ENCODE measurements at regions not wholly inside any gene's neighbourhood (a gene's known extent, or its start where the extent isn't known, plus 50 kb on each side); places are given as distances from the start of the nearest gene placed in this dataset.
"Not testable (repeated sequence)": the region's sequence is repeated elsewhere in the genome, so short reads cannot be mapped to it uniquely, and the experiment has no call there.

GRCh38 chr6:155542036-155542435 is 86.4 kb upstream of the NOX3 start:
- ATAC-seq, result no peak

DNA sequence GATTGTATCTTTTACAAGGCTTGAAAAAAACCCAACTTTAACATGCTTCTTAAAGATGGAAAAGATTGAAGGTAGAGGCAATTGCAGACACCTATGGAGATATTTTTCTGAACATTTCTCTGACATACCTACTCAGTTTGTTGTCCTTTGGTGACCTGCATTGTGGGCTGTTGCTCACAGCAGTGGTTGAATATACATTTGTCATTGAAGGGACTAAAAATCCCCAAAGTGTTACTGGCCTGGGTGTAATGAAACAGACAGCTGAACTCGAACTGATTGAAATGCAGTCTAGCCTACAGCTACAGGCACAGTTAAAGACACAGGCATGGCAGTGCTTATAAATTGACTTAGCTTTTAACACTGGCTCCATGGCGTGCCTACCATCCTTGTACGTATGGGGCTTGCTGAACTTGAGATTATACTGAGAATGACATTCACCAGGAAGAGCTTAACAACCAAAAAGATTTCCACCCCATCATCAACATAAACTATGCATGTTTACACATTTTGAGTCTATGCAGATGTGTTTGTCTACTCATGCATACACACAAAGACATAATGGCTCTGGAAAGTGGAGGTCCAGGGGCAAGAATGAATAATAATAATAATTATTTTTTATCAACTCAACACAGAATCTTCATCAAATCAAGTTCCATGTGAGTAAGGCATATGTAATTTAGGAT is 83.2 kb upstream of the NOX3 start:
- no peaks in the 10 kb centered on the region for H3K27me3 Mint-ChIP-seq
- no peak for ATAC-seq
- H3K4me3 Mint-ChIP-seq, result no peak overlapping the region
- DNase-seq, result no peak
- no peaks in the 10 kb centered on the region for H3K36me3 Mint-ChIP-seq (ENCODE audit: low read depth)
- H3K27ac Mint-ChIP-seq, result no peak overlapping the region
- no peaks in the 10 kb centered on the region for H3K4me1 Mint-ChIP-seq
- H3K9me3 Mint-ChIP-seq, result peaks cover 5% of the 10 kb centered on the region

More at GRCh38 chr6:155542036-155542435, 86.4 kb upstream of the NOX3 start:
- Mint-ChIP-seq H3K4me1 (no peaks in the 10 kb centered on the region), H3K27me3 (no peaks in the 10 kb centered on the region), H3K36me3 (ENCODE audit: low read depth) (no peaks in the 10 kb centered on the region), H3K9me3 (no peaks in the 10 kb centered on the region), H3K4me3 (no peak overlapping the region), H3K27ac (no peak overlapping the region)
- DNase-seq, result no peak

DNA sequence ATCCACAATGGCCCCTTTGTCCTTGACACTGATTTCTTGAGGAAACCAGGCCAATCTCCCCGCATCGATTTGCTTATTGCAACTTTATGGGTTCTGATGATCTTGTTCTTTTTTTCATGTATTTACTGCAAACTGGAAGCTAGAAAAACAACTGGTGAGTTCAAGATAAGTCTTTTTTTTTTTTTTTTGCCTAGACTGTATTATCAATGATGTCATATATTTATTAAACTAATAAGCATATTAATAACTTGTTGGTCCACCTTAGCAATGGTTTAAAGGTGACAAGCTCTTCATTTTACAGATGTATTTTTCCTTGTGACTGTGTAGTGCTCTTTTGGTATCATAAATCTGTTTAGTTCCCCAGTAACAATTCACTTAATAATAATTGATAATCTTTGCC is 79.0 kb upstream of the NOX3 start:
- H3K36me3 Mint-ChIP-seq (ENCODE audit: low read depth), result no peaks in the 10 kb centered on the region
- no peaks in the 10 kb centered on the region for H3K27me3 Mint-ChIP-seq
- no peak overlapping the region for H3K27ac Mint-ChIP-seq
- peaks cover 11% of the 10 kb centered on the region for H3K9me3 Mint-ChIP-seq
- ATAC-seq (no peak), DNase-seq (no peak)
- no peak overlapping the region for H3K4me3 Mint-ChIP-seq
- no peaks in the 10 kb centered on the region for H3K4me1 Mint-ChIP-seq

- no peak overlapping the region for H3K4me3 Mint-ChIP-seq
- H3K27me3 Mint-ChIP-seq, result no peaks in the 10 kb centered on the region
- DNase-seq (no peak), ATAC-seq (no peak)
- no peak overlapping the region for H3K27ac Mint-ChIP-seq
- H3K36me3 Mint-ChIP-seq (ENCODE audit: low read depth), result no peaks in the 10 kb centered on the region
- H3K4me1 Mint-ChIP-seq, result peaks cover 11% of the 10 kb centered on the region
- peaks cover 6% of the 10 kb centered on the region for H3K9me3 Mint-ChIP-seq
These were observed 74.7 kb upstream of the NOX3 start for GRCh38 chr6:155530219-155530834.

- DNase-seq; H3K4me3 Mint-ChIP-seq; ATAC-seq; H3K9me3 Mint-ChIP-seq; H3K27ac Mint-ChIP-seq; H3K27me3 Mint-ChIP-seq; H3K36me3 Mint-ChIP-seq (ENCODE audit: low read depth): not testable (repeated sequence)
- H3K4me1 Mint-ChIP-seq, result peaks cover 11% of the 10 kb centered on the region
These were observed 74.2 kb upstream of the NOX3 start for GRCh38 chr6:155529814-155530213.

GRCh38 chr6:155528982-155529453 is 73.4 kb upstream of the NOX3 start:
- no peaks in the 10 kb centered on the region for H3K27me3 Mint-ChIP-seq
- H3K4me3 Mint-ChIP-seq, result no peak overlapping the region
- DNase-seq (no peak), ATAC-seq (peak; percentile 18)
- peaks cover 16% of the 10 kb centered on the region for H3K4me1 Mint-ChIP-seq
- H3K9me3 Mint-ChIP-seq, result peaks cover 6% of the 10 kb centered on the region
- peak overlapping the region; percentile 46 for H3K27ac Mint-ChIP-seq
- no peaks in the 10 kb centered on the region for H3K36me3 Mint-ChIP-seq (ENCODE audit: low read depth)

DNA sequence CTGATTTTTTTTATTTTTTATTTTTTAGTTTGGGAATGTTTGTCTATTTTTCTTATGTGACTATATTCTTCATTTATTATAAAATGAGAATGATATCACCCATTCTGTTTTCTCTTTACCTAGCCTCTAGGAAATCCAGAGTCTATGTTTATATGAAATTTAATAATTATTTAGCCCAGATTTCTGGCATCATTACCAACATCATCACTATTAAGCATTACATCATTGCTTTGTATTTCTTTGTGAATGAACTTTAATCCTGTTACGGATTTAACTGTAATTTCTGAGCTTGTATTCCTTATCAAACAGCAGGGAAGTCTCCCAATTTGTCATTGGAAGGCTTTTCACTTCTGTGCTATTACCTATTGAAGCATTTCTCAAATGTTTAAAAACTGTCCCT is 72.7 kb upstream of the NOX3 start:
- no peak for ATAC-seq
- no peak overlapping the region for H3K27ac Mint-ChIP-seq

DNA sequence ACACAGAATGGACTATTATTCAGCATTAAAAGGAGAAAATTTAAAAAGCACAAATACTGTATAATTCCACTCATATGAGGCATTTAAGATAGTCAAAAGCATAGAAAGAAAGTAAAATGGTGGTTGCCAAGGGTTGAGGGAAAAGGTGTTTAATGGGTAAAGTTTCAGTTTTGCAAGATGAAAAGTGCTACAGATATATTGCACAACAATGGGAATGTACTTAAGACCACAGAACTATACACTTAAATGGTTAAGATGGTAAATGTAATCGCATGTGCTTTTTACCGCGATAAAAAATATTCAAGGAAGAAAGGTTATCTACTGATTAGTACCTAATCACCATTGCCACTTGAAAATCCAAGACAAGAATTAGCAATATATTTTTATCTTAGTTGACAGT is 71.8 kb upstream of the NOX3 start:
- no peak for ATAC-seq
- no peak overlapping the region for H3K4me3 Mint-ChIP-seq
- DNase-seq, result no peak
- H3K27ac Mint-ChIP-seq, result no peak overlapping the region
- no peaks in the 10 kb centered on the region for H3K36me3 Mint-ChIP-seq (ENCODE audit: low read depth)
- peaks cover 21% of the 10 kb centered on the region for H3K4me1 Mint-ChIP-seq
- H3K27me3 Mint-ChIP-seq, result no peaks in the 10 kb centered on the region
- peaks cover 4% of the 10 kb centered on the region for H3K9me3 Mint-ChIP-seq

More for the DNA sequence above, 72.7 kb upstream of the NOX3 start:
- Mint-ChIP-seq H3K4me1 (peaks cover 21% of the 10 kb centered on the region), H3K9me3 (peaks cover 4% of the 10 kb centered on the region), H3K36me3 (ENCODE audit: low read depth) (no peaks in the 10 kb centered on the region), H3K27me3 (no peaks in the 10 kb centered on the region), H3K4me3 (no peak overlapping the region)
- DNase-seq, result no peak

DNA sequence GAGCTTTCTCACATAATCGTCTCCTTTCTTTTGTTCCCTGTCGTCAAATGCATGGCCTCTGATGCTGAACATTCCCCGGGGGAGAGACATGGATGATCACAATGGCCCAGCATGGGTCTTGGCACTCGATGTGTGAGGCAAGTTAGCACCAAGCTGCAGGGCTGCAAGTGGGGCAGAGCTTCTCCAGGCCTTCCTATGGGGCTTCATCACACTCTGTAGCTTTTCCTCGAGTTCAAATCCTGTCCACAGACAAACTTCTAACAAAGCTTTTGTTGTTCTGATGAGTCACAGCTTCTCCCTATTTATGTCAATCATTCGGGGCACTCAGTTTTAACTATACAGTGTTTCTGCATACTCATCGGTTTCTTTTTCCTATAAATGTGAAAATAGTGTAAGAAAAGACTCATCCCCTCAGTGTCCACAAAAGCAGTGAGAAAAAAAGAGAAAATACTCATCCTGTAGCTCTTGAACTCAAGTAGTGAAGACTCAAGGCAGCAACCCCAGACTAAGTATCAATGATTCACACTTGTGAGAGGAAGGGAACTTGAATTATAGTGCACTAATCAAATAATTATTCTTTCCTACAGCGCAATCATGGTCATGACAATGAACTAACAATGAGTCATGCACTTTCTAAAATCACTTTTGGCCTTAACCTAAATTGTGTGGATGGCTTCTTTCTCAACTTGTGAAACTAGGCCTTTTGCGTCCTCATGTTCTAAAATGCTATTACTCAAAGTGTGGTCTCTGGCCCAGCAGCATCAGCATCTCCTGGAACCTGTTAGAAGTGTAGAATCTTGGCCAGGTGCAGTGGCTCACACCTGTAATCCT is 68.4 kb upstream of the NOX3 start:
- ATAC-seq (peak; percentile 77), DNase-seq (no peak)
- H3K4me3 Mint-ChIP-seq, result no peak overlapping the region
- H3K9me3 Mint-ChIP-seq, result peaks cover 4% of the 10 kb centered on the region
- H3K27ac Mint-ChIP-seq, result peak overlapping the region; percentile 77
- H3K36me3 Mint-ChIP-seq (ENCODE audit: low read depth), result no peaks in the 10 kb centered on the region
- H3K4me1 Mint-ChIP-seq, result peaks cover 16% of the 10 kb centered on the region
- no peaks in the 10 kb centered on the region for H3K27me3 Mint-ChIP-seq

- ATAC-seq (no peak), DNase-seq (no peak)
- H3K4me1 Mint-ChIP-seq, result peaks cover 10% of the 10 kb centered on the region
- H3K4me3 Mint-ChIP-seq, result no peak overlapping the region
- H3K27ac Mint-ChIP-seq, result no peak overlapping the region
- no peaks in the 10 kb centered on the region for H3K27me3 Mint-ChIP-seq
- no peaks in the 10 kb centered on the region for H3K36me3 Mint-ChIP-seq (ENCODE audit: low read depth)
- H3K9me3 Mint-ChIP-seq, result peaks cover 4% of the 10 kb centered on the region
These were observed 66.1 kb upstream of the NOX3 start for GRCh38 chr6:155521719-155522118.

DNA sequence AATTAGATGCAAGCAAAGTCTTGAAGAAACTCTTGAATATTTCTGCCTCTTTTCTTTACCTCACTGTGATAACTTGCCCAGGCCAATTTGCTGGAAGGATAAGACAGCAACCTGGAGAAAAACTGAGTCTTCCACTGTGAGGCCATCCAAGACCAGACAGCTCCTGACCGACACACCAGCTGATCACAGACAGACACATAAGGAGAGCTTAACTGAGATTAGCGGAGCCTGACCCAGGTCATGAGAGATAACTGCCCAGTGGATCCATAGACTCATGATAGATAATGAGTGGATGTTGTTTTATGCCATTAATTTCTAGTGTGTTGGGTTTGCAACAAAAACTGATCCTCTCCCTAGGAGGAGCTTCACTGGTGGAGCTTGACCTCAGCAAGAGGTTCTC is 64.4 kb upstream of the NOX3 start:
- H3K27ac Mint-ChIP-seq, result no peak overlapping the region
- H3K4me3 Mint-ChIP-seq, result no peak overlapping the region
- H3K9me3 Mint-ChIP-seq, result peaks cover 4% of the 10 kb centered on the region
- peaks cover 2% of the 10 kb centered on the region for H3K27me3 Mint-ChIP-seq
- ATAC-seq, result no peak
- no peak for DNase-seq
- H3K4me1 Mint-ChIP-seq, result peaks cover 10% of the 10 kb centered on the region
- no peaks in the 10 kb centered on the region for H3K36me3 Mint-ChIP-seq (ENCODE audit: low read depth)

DNA sequence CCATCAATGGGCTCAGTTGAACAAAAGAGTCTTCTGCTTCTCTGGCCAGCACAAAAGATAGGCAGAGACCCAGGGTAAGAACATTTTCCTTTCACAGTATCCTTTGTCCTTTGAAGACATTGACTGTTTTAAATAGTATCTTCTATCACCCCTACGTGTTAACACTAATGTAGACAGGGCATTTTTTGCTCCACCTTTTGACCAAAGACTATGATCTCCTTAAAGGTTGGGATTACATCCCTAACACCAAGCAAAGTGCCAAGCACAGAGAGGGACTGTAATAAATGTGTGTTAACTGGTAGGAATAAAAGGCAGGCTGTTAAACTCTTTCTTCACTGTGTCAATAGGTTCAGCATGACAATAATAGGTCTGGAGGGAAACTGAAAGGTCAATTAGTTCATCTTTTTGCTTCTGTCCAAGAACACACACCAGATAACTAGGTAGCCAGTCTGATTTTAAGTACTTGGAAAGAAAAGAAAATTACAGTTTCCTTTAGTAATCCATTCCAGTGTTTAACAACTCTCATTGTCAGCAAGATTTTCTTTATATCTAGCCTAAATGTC is 63.6 kb upstream of the NOX3 start:
- Mint-ChIP-seq H3K36me3 (ENCODE audit: low read depth) (peaks cover 1% of the 10 kb centered on the region), H3K27me3 (peaks cover 2% of the 10 kb centered on the region), H3K4me1 (peaks cover 7% of the 10 kb centered on the region), H3K4me3 (no peak overlapping the region), H3K27ac (no peak overlapping the region), H3K9me3 (peaks cover 6% of the 10 kb centered on the region)
- ATAC-seq, result no peak
- DNase-seq, result no peak

DNA sequence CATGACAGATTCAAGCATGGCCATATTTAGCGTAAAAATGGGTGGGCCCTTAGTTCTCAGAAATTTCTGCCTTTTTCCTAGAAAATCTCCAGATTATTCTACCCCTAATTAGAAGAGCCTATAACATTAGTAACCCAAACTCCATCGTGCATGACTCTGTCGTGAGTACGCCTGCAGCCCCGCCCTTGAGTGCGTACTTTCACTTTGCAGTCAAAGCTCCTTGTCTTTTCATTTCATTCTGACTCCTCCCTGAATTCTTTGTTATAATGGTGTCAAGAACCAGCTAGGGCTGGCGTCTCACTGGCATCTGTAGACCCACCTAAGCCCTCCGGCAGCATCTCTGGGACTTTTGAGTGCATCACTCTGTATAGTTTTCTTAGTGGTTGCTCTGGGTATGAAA is 61.7 kb upstream of the NOX3 start:
- no peak overlapping the region for H3K4me3 Mint-ChIP-seq
- no peaks in the 10 kb centered on the region for H3K4me1 Mint-ChIP-seq
- no peak for DNase-seq
- ATAC-seq, result no peak
- H3K36me3 Mint-ChIP-seq (ENCODE audit: low read depth), result peaks cover 1% of the 10 kb centered on the region
- peaks cover 2% of the 10 kb centered on the region for H3K27me3 Mint-ChIP-seq
- H3K27ac Mint-ChIP-seq, result no peak overlapping the region
- peaks cover 7% of the 10 kb centered on the region for H3K9me3 Mint-ChIP-seq

- H3K4me3 Mint-ChIP-seq, result no peak overlapping the region
- peak overlapping the region; percentile 52 for H3K27ac Mint-ChIP-seq
- ATAC-seq, result peak; percentile 86
- peaks cover 7% of the 10 kb centered on the region for H3K9me3 Mint-ChIP-seq
- DNase-seq, result no peak
- H3K36me3 Mint-ChIP-seq (ENCODE audit: low read depth), result peaks cover 1% of the 10 kb centered on the region
- peaks cover 11% of the 10 kb centered on the region for H3K4me1 Mint-ChIP-seq
- peaks cover 5% of the 10 kb centered on the region for H3K27me3 Mint-ChIP-seq
These were observed 55.2 kb upstream of the NOX3 start for GRCh38 chr6:155510879-155511278.

Measured in activated naive CD8-positive, alpha-beta T cell treated with anti-CD3 and anti-CD28 coated beads, Interleukin-2, amount 50 U/mL, for 24 hours (primary cell).